ENCODE measurements at regions not wholly inside any gene's neighbourhood (a gene's known extent, or its start where the extent isn't known, plus 50 kb on each side); places are given as distances from the start of the nearest gene placed in this dataset.

DNA sequence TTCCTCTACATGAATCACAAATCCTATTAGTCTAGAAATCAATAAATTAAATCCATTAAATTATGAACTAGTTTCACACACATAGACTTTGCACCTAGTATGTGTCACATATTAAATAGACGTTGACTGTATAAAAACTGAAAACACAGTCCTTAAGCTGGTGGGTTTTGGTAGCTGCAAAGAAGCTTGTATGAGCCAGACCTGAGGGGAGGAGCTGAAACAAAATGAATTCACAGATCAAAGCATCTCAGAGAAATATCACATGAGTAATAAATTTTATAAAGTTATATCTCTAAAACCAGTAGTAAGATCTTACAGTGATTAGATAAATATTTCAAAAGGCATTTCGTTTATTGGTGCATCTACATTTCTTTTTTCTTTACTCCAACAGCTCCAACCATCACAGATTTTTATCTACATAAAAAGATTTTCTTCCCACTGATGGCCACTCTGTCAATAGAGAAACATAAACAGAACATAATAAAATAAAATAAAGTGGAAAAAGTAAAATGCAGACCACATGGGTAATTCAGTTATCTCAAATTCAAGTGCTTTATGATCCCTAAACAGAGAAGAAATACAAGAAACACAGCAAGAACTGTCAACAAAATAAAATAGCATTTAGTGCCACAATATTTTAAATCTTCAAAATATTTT, 420.0 kb upstream of the CYRIA start:
- TF ChIP-seq, protein P1, sequence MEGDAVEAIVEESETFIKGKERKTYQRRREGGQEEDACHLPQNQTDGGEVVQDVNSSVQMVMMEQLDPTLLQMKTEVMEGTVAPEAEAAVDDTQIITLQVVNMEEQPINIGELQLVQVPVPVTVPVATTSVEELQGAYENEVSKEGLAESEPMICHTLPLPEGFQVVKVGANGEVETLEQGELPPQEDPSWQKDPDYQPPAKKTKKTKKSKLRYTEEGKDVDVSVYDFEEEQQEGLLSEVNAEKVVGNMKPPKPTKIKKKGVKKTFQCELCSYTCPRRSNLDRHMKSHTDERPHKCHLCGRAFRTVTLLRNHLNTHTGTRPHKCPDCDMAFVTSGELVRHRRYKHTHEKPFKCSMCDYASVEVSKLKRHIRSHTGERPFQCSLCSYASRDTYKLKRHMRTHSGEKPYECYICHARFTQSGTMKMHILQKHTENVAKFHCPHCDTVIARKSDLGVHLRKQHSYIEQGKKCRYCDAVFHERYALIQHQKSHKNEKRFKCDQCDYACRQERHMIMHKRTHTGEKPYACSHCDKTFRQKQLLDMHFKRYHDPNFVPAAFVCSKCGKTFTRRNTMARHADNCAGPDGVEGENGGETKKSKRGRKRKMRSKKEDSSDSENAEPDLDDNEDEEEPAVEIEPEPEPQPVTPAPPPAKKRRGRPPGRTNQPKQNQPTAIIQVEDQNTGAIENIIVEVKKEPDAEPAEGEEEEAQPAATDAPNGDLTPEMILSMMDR (IDR thresholded peaks at IDR 0.05; ENCODE audit: control insufficient read depth, extremely low read depth, insufficient read depth) = no peak
- no peak for DNase-seq (ENCODE audit: low read depth)
- H3K4me3 ChIP-seq (ENCODE audit: low read depth, low read length) = no peak overlapping the region

DNA sequence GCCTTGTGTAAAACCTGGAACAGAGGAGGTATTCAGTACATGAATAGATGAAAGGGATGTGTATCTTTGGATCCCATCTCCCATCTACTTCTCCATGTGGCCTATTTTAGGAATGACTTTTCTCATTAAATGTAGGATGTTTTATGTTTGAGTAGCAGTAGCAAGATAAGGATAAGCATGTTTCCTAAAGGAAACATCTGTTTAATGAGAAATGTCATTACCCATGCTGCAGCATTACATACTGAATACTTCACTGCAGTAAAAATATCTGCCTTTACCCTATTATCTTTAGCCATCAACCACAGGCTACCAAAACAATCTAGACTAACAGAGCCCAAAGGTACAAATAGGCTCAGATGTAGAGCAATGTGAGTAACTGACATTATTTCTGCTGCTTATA, 419.2 kb upstream of the CYRIA start:
- H3K4me3 ChIP-seq (ENCODE audit: low read depth, low read length) = no peak overlapping the region
- TF ChIP-seq, protein P1 (IDR thresholded peaks at IDR 0.05; ENCODE audit: control insufficient read depth, extremely low read depth, insufficient read depth) = no peak
- DNase-seq (ENCODE audit: low read depth) = no peak

DNA sequence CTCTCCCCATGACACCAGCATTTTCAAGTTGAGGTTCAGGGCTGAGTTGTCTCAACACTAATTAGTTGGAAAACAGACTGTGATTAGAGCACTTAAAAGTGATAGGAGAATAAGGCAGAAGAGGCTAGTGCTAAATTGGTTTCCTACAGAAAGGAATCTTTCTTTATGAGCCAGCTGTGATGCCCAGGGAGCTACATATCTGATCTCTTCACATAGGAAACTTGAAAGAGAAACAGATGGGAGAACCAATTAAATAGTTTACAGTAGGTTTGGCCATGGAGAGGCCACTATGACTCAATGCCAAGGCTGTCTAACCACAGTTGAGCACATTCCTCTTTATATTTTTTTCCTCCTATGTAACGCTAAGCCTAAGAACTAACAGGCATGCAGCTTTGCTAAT, 418.3 kb upstream of the CYRIA start:
- TF ChIP-seq, protein P1 (IDR thresholded peaks at IDR 0.05; ENCODE audit: control insufficient read depth, extremely low read depth, insufficient read depth) = no peak
- no peak overlapping the region for H3K4me3 ChIP-seq (ENCODE audit: low read depth, low read length)
- DNase-seq (ENCODE audit: low read depth) = no peak

DNA sequence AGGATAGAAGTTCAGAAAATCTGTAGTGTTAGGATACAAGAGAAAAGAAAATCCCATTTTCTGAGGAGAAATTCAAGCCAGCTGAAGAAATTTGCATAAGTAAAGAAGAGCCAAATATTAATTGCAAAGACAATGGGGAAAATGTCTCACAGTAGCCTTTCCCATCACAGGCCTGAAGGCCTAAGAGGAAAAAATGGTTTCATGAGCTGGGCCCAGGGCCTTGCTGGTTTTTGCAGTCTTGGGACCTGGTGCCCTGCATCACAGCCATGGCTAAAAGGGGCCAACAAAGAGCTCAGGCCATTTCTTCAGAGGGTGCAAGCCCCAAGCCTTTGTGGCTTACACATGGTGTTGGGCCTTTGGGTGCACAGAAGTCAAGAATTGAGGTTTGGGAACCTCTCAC, 413.6 kb upstream of the CYRIA start:
- no peak overlapping the region for H3K4me3 ChIP-seq (ENCODE audit: low read depth, low read length)
- DNase-seq (ENCODE audit: low read depth) = no peak
- TF ChIP-seq, protein P1 (IDR thresholded peaks at IDR 0.05; ENCODE audit: control insufficient read depth, extremely low read depth, insufficient read depth) = no peak

DNA sequence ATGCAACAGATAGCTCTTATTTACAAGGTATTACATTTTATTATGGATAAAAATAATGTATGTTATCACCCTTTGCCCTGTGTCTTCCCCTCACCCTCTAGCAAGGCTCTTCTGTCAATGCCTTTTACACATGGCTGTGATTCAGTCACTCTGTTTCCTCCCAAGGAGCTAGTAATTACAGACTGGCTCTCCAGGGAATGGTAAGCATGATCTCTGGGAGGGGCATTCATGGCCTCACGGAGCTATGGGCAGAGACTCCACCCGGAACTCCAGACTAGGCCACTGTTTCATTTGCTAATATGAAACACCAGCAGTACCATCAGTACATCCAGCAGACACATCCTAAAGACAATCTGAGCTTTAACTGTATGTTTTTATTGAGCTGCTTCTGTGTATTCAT, 410.9 kb upstream of the CYRIA start:
- TF ChIP-seq, protein P1 (IDR thresholded peaks at IDR 0.05; ENCODE audit: control insufficient read depth, extremely low read depth, insufficient read depth) = no peak
- H3K4me3 ChIP-seq (ENCODE audit: low read depth, low read length) = no peak overlapping the region
- no peak for DNase-seq (ENCODE audit: low read depth)

DNA sequence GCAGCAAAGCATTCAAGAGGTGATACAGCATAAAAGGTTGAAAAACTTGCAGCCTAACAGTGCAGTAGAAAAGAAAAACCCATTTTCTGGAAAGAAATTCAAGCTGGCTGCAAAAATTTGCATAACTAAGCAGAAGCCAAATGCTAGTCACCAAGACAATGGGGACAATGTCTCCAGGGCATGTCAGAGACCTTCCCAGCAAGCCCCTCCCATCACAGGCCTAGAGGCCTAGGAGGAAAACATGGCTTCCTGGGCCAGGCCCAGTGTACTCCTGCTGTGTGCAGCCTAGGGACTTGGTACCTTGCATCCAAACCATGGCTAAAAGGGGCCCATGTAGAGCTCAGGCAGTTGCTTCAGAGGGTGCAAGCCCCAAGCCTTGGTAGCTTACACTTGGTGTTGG, 405.1 kb upstream of the CYRIA start:
- TF ChIP-seq, protein P1 (IDR thresholded peaks at IDR 0.05; ENCODE audit: control insufficient read depth, extremely low read depth, insufficient read depth) = no peak
- DNase-seq (ENCODE audit: low read depth) = no peak
- H3K4me3 ChIP-seq (ENCODE audit: low read depth, low read length) = no peak overlapping the region

DNA sequence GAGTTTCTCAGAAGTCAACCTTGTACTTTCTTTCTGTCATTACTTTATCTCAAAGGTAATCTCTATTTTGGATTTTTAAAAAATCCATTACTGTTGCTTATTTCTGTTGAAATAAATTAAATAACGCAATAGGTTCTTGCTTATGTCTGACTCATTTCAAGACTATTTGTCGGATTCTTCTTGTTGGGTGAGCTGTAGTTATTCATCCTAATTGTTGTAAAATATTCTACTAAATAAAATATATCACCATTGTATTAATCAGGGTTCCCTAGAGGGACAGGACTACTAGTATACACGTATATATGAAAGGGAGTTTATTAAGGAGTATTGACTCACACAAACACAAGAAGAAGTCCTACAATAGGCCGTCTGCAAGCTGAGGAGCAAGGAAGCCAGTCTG, 403.9 kb upstream of the CYRIA start:
- no peak overlapping the region for H3K4me3 ChIP-seq (ENCODE audit: low read depth, low read length)
- DNase-seq (ENCODE audit: low read depth) = no peak
- TF ChIP-seq, protein P1 (IDR thresholded peaks at IDR 0.05; ENCODE audit: control insufficient read depth, extremely low read depth, insufficient read depth) = no peak

All from LNCaP clone FGC (cell line).